NCI-H345 (cell line): ENCODE measurements at regions not wholly inside any gene's neighbourhood (a gene's known extent, or its start where the extent isn't known, plus 50 kb on each side); places are given as distances from the start of the nearest gene placed in this dataset.

Experiments
- DNase-seq: peaks from one replicate; lab custom pipeline; 2025; lab: John Stamatoyannopoulos, UW

DNA sequence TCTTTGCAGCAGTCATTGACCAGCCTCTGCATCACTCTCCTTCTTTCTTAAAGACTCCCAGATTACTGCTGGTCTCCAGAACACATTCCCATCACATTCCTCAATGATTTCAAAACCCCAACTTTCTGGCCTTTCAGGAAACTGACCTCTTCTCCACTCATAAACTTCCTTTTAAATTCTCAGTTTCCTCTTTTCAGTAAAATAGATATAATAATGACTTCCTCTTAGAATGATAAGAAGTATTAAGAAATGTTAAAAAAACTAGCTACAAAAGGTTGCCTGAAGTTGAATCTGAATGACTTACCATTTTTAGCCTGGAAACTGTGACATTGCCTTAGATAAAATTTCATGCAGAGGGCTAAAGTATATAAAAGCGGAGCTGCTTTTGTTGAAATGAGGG is 239.3 kb downstream of the OGFRL1 start:
- no peak for DNase-seq

DNA sequence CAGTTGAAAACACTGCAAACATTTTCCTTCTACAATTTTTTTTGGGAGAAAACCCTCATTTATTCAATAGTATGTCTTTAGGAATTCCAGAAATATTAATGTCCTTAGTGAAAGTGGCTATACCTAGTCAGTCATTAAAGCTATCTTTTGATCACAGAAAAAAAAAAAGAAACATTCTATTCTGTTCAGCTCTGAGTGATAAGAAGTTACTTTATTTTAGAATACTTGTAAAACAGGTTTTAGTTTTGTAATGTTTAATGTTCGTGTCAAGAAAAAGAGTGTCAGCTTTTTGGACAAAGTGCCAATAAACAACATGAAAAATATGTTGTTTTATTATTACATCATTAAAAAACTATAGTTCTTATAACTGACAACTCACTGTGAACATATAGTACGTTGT is 240.4 kb downstream of the OGFRL1 start:
- DNase-seq: no peak

DNA sequence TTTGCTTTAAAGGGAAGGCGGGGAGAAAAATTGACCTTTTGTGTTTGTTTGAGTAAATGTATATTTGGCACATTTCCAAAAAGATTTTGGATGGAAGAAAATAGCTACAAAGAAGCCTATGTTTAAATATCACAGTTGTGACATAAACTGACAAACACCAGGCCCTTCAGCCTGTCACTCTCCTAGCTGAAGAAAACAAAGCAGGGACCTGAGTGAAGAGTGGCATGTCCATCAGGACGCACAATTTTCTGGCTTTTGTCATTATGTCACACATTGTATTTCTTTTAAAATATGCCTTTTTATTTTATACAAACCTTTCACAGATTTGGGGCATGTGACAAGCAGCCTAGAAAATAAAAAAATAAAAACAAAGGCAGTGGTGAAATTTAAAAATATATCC is 241.2 kb downstream of the OGFRL1 start:
- peak; percentile 2 for DNase-seq

DNA sequence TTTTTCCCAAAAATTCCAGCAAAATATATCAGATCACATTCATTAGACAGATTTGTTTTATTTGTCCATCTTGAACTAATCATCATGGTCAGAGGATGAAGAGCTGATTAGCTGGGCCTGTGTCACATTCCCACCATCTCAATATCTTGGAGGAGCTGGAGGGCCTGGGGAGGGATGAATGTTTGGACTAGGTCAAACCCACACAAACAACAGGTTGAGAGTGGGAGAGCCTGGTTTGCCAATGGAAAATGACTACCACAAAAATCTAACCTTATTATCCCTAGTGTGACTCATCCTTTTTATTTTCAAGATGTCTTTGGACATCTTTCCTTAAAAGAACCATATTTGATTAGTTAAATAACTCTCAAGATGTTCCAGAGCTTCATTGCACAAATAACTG is 242.4 kb downstream of the OGFRL1 start:
- DNase-seq: no peak

DNA sequence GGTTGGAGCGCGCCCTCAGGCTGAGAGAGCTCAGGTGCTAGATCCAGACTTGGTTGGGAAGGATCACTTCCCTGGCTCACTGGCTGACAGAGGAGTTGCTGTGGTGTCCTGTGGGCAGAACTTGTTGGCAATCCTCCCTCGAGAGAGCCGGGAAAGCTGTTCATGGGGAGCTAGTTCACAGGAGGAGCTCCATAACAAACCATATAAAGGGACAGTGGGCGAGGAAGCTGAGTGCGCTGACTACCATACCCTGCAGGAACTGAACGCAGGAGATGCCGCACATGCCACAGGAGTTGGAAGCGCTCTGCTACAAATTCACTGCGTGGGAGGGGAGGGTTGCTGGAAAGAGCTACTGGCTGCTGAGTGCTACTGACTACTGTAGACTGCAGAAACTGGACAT is 243.2 kb downstream of the OGFRL1 start:
- DNase-seq: no peak

DNA sequence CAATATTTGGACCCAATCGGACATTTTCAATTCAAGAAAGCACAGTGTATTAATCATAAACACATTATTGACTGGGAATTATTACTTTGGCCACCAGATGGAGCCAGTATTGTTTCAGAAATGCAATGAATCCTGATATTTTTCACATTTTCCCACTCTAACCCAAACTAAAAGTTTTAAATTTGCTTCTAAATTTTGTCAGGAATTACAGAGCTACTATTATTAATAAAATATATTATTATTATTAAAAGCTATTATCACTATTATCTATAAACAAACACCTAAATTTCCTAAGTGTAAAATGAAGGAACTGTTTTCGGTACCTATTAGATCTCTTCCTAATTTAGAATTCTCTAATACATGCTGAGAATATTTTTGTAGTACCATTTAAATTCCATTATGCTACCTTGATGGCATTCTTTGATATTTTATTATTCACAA is 245.3 kb downstream of the OGFRL1 start:
- peak; percentile 1 for DNase-seq

DNA sequence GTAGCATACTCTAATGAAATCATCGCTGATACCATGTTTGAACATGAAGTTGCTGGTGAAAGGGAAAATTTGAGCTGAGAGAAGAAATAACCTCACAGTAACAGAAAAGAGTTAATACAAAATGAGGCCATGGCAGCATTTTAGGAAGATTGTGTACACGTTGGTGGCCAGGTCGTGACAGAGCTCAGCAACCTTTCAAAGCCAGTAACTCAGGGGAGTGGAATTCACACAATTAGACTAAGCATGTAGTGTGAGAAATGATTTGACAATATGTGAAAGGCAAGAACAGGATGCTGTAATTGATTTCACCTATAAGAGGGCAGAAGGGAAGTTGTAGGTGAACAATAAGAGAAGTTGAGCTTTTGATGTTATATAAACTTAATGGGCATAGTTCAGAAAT is 246.3 kb downstream of the OGFRL1 start:
- no peak for DNase-seq

DNA sequence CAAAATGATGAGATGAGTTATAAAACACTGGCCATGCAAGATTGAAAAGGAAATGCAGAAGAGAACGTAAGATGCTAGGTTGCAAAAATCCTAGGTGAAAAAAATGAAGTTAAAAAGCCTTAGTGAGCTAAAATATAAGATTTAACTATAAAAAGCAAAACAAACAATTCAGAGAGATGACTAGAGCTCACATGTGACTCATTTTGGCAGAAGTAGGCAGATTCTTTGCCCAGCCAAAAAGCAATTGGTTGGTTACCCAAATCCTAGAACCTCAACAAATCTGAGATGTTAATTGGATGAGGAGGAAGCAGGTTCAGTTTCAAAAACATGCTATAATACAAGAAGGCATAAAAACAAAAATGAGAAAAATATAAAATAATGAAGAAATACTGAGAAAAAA is 249.1 kb downstream of the OGFRL1 start:
- no peak for DNase-seq

DNA sequence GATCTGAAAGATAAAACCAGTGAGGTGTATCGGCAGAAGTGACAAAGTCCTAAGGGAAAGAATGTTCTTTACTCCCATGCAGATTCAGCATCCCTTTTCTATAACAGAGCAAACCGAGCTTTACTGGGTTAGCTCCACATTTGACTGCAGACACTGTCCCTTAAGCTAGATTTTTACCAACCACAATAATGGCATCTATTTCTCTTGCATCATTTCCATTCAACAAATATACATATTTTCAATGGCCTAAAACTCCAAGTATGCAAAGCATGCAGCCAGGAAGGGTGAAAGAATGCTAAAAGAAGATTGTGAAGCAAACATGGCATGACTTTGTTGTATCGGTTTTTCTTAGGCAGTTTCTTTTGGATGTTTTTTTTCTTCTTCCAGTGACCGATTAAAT is 255.4 kb downstream of the OGFRL1 start:
- DNase-seq: no peak

DNA sequence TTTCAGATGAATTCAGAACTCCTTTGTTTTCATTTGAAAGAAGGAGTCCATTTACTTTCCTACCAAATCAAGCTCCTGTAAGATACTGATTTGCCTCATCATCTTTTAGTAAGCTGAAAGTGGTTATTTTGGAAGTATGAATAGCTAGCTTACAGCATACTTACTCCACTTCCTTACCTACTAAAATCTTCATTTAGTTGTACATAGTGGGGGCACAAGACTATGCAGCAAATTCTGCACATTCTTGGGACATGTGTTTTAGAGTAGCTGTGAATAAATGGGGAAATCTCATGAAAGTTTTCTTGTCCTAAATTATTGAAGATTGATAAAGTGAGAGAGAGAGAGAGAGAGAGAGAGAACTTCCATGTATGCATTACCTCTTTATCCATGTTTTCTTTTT is 256.3 kb downstream of the OGFRL1 start:
- no peak for DNase-seq

DNA sequence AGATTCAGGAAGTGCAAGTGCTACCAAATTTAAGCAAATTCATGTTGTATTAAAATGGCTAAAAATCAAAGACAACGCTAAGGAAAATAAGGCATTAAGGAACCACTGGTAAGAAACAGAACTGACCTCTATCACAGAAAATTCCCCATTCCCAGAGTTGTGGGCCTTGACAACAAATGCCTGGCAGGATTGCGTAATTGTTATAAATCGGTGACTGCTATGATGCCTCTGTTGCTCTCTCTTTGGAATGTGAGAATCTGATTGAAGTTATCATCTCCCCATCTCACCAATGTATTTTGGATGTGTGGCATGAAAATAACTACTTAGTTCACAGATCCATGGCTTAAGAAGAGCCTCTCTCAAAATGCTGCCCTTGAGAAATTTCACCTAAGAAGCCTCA is 257.3 kb downstream of the OGFRL1 start:
- DNase-seq: no peak

DNA sequence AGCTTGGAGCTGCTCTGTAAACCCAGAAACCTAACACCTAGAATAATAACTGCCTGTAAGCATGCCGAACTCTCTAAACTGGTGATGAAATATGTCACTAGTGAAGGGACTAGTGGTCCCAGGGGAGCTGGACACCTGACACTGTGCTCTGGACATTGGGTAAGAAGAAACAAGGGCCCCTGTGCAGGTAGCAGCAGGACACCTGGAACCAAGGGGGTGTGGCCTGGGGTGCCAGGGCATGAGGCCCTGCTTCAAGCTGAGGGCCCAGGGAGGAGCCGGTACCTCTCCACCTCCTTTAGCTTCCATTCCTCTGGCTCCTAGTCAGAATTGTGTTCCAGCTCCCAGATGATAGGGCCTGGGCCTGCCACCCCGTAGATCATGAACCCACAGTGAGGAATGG is 263.2 kb downstream of the OGFRL1 start:
- DNase-seq: no peak

DNA sequence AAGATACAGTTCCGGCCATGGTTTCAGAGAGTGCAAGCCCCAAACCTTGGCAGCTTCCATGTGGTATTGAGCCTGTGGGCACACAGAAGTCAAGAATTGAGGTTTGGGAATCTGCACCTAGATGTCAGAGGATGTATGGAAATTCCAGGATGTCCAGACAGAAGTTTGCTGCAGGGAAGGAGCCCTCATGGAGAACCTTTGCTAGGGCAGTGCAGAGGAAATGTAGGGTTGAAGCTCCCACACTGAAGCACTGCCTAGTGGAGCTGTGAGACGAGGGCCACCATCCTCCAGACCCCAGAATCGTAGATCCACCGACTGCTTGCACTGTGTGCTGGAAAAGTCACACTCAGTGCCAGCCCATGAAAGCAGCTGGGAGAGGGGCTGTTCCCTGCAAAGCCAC is 267.5 kb downstream of the OGFRL1 start:
- no peak for DNase-seq

DNA sequence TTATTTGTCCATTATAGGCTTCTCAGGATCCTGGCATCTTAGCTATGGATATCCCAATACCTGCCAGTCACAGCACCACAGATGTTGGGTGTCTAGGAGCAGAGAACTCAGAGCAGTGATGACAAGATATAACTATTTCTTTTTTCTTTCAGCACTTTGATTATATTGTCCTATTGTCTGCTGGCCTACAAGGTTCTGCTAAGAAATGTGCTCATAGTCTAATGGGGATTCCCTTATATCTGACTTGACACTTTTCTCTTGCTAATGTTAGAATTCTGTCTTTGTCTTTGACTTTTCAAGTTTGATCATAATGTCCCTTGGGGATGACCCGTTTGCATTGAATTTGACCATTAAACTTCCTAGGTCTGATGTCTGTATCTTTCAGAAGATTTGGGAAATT is 270.4 kb downstream of the OGFRL1 start:
- DNase-seq: no peak

DNA sequence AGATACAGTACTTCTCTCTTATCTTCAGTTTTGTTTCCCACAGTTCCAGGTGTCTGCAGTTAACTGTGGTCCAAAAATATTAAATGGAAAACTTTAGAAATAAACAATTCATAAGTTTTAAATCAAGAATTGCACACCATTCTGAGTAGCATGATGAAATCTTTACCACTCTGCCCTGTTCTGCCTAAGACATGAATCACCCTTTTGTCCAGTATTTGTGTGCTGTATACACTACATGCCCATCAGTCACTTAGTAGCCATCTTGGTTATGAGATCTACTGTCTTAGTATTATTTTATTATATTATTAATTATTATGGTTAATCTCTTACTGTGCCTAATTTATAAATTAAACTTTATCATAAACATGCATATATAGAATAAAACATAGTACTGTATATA is 279.0 kb downstream of the OGFRL1 start:
- no peak for DNase-seq

DNA sequence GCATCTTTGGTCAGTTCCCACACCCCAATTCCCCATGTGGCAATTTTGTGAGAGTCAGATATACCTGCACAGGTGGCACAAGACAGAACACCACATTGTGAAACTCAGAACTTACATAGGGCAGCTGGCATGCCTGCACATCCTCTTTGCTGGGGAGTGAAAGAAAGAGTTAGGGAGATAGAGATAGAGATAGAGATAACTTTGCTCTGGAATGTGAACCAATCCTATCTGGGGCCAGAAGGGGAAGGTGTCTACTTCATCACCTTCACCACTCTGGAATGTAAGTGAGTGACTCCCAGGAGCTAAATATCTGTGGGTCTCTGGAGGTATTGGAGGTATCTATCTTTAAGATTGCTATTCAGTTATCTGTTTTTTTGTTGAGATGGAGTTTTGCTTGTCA is 289.2 kb downstream of the OGFRL1 start:
- no peak for DNase-seq

DNA sequence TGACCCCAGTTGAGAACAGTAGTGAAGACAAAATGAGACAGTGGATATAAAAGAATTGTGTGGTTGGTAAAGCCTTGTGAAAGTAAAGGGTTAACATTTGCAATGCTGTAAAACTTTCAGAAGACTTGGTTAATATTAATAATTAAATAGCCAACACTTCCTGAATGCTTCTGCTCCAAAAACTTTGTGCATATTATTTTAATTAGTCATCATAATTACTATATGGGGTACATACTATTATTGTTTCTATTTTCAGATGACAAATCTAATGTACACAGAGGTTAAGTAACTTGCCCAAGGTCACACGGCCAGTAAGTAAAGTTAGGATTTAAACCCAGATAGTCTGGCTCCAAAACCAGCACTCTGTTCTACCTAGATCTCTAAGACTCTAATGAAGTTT is 291.3 kb downstream of the OGFRL1 start:
- no peak for DNase-seq

DNA sequence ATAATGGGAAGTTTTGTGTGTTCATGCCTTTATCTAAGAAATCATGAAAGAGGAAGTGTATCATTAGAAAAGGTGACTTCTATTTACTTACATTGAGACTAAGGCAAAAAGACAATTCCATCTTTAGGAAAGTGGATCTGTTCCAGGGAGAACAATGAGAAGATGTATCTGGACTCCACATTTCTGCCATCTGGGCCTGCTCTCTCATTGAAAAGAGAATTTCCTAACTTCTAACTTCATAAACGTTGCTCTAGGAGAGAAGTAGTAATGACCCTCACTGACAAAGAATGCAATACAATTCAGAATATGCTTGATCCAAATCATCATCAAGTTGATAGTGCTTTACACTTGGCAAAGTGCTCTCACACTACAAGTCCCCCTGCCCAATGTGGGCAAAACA is 294.2 kb downstream of the OGFRL1 start:
- DNase-seq: no peak

DNA sequence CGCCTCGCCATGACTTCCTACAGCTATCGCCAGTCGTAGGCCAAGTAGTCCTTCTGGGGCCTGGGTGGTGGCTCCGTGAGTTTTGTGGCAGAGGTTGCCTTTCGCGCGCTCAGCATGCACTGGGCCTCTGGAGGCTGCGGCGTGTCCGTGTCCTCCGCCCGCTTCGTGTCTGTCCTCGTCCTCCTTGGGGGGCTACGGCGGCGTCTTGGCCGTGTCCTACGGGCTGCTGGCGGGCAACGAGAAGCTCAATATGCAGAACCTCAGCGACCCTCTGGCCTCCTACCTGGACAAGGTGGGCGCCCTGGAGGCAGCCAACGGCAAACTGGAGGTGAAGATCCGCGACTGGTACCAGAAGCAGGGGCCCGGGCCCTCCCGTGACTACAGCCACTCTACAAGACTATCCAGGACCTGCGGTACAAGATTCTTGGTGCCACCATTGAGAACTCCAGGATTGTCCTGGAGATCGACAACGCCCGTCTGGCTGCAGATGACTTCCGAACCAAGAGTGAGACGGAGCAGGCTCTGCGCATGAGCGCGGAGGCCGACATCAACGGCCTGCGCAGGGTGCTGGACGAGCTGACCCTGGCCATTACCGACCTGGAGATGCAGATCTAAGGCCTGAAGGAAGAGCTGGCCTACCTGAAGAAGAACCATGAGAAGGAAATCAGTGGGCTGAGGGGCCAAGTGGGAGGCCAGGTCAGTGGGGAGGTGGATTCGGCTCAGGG is 296.3 kb downstream of the OGFRL1 start:
- no peak for DNase-seq

DNA sequence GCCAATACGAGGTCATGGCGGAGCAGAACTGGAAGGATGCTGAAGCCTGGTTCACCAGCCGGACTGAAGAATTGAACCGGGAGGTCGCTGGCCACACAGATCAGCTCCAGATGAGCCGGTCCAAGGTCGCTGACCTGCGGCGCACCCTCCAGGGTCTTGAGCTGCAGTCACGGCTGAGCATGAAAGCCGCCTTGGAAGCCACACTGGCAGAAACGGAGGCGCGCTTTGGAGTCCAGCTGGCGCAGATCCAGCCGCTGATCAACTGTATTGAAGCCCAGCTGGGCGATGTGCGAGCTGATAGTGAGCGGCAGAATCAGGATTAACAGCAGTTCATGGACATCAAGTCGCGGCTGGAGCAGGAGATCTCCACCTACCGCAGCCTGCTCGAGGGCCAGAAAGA is 296.9 kb downstream of the OGFRL1 start:
- no peak for DNase-seq

DNA sequence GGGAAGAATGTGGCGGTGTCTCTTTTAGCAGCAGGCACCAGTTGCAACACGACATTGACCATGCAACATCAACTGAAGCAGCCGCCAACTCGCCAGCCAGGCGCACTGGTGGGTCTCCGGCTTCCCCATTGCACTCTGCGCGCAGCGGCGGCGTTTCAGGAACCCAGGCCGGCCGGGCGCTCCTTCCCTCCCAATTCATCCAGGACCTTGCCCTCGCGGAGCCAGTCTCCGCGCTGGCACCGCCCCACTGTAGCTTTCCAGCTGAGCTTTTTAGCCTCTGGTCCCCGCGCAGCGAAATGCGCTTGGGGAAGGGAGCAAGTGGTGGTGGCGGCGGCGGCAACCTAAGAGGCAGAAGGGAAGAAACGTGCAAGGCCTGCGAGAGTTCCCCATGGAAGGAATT is 297.9 kb upstream of the RIMS1 start:
- no peak for DNase-seq

DNA sequence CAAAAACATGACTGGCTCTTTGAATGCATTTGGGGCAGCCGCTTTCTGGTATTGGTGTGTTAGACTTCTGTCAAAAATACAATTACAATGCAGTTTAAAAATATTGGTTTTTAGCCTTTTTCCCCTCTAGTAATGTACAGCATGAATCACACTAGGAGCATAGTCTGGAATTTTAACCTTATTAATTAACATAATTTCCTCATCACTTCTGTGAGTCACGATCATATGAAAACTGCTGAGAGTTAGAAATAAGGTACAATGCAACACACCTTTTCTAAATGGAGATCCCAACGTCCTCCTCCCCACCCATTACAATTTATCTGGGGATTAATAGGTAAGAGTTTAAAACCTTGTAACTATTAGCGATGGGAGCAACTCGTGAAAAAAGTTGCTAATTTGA is 297.1 kb upstream of the RIMS1 start:
- DNase-seq: no peak

DNA sequence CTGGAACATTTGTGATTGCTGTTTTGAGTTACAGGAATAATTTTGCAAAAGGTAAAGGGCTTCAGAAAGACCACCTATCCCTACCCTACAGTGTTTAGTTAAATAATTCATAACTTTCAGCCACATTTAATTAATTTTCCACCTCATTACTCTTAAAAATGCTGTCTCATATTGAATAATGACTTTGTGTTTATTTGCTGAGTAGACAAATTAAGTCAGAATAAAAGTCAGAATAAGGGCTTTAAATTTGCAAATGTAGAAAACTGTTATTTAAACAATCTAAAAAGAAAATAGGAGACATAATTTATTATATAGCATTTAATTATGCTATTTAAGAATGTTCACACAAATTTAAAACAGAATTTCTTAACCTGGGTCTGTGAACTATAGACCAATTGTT is 293.7 kb upstream of the RIMS1 start:
- DNase-seq: no peak

DNA sequence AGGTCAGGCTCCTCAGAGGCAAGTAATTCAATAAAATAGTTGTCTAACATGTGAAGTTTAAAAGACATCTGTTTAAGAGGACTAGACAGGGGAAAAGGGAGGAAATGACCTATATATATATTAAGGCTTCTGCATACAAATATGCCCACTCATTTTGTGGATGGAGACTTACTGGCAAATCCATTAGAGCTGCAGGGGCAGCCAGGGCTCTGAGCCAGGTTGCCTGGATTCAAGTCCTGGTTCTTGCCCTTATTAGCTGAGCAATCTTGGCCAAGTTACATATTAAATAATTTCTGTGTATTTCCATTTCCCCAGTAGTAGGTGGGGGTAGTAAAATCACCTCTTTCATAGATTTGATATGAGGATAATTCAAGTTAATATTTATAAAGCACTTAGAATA is 287.0 kb upstream of the RIMS1 start:
- DNase-seq: no peak
